Activated gamma-delta T cell treated with anti-CD3 and anti-CD28 coated beads, Interleukin-2, amount 50 U/mL, for 16 hours (primary cell): ENCODE measurements at regions not wholly inside any gene's neighbourhood (a gene's known extent, or its start where the extent isn't known, plus 50 kb on each side); places are given as distances from the start of the nearest gene placed in this dataset.
"Not testable (repeated sequence)": the region's sequence is repeated elsewhere in the genome, so short reads cannot be mapped to it uniquely, and the experiment has no call there.

Source experiments
- DNase-seq: peaks from one replicate; pipeline ENCODE4 v3.0.0-alpha.2; 2020; ENCODE audit warnings: low read depth

- DNase-seq, result no peak
Observed at GRCh38 chr5:2096887-2097505, 214.3 kb upstream of the IRX4 start.

DNA sequence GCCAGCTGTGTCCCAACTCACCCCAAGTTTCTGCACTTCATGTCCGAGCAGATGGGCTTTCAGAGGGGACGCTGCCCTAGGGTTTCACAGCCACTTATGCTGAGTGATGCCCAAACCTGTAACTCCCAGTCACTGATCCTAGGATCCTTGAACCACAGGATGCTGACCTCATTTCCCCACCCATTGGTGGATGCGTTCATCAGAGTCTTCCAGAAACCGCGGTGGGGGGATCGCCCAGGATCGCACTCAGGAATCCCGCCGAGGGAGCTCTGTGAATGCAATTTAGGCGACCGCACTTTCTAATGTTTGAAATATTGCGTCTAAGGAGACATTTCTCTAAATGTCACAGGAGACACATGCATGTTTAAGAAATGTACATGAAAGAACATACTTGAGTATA lies 212.3 kb upstream of the IRX4 start:
- no peak for DNase-seq

DNA sequence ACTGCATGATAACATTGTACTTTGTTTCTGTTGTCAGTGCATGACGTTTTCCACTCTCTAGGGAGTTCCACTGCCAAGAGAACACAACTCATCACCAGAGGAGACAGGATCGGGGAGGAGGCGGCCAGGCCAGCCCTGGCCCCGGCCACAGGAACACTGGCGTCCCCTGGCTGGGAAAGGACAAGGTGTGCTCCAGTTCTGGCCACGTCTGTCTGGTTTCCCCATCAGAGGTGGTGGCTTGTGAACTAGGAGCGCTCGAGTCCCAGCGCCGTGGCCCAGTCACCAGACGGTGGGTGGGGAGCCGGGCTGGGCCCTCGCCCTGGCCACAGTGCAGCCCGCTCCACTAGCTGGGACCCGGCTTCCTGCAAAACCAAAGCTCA lies 211.9 kb upstream of the IRX4 start:
- DNase-seq, result no peak

GRCh38 chr5:2093859-2094615 lies 211.3 kb upstream of the IRX4 start:
- DNase-seq, result no peak

- no peak for DNase-seq
Observed at GRCh38 chr5:2091921-2092320, 209.2 kb upstream of the IRX4 start.

DNA sequence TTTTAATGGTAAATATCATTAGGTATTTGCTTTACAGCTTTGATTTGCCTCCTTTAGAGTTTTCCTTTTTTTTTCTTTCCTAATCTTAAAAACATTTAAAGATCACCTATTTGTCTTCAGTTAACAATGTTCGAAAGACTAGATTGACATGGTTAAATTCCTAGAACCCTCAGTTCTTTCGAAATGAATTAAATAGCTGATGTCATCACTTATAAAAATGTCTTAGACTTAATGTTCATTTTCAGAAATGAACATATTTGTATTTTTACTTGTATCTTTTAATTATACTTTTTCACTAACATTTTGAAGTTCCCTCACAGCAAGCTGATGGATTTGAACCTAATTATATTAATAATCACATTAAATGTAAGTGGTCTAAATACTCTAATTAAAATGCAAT lies 205.3 kb upstream of the IRX4 start:
- DNase-seq, result no peak

GRCh38 chr5:2075365-2075764 lies 192.6 kb upstream of the IRX4 start:
- no peak for DNase-seq

GRCh38 chr5:2071562-2071961 lies 188.8 kb upstream of the IRX4 start:
- no peak for DNase-seq

DNA sequence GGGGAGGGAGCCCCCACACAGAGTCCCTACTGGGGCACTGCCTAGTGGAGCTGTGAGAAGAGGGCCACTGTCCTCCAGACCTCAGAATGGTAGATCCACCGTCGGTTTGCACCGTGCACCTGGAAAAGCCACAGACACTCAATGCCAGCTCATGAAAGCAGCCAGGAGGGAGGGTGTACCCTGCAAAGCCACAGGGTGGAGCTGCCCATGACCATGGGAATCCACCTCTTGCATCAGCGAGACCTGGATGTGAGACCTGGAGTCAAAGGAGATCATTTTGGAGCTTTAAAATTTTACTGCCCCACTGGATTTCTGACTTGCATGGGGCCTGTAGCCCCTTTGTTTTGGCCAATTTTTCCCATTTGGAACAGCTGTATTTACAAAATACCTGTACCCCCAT lies 188.1 kb upstream of the IRX4 start:
- not testable (repeated sequence) for DNase-seq

- DNase-seq, result no peak
Observed at GRCh38 chr5:2068531-2068930, 185.8 kb upstream of the IRX4 start.

DNA sequence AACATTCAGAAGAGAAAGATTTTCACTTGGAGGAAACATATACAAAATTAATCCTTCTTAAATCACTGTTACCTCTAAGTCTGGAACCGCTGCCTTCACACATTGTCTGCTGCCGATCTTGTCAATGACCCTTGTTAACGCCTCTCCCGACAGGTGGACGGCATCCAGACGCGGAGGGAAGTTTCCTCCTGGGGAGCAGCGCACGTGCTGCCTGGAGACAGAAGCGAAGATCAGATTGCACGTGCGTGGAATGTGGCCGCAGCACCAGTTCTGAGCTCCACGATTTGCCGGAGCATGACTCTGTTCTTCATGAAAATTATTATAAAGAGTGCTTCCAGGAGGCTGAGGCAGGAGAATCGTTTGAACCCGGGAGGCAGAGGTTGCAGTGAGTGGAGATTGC lies 183.6 kb upstream of the IRX4 start:
- DNase-seq, result no peak

GRCh38 chr5:2063380-2063779 lies 180.7 kb upstream of the IRX4 start:
- not testable (repeated sequence) for DNase-seq

DNA sequence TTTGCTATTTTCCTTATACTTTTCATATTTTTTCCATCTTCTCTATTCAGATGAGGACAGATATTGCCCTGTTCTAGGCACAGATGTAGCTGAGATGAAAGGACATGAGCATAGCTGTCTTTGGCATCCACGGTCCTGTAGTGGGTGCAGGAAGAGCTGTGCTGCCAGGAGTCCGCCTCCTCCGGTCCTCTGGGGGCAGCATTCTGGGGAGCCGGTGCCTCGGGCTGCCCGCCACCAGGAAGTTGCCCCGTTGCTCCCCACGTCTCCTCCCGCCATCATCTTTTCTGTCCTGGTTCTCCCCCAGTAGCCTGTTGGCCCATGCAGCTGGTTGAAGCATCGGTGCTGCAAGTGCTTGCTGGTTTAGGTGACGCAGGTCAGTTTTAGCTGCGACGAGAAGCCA lies 170.0 kb upstream of the IRX4 start:
- no peak for DNase-seq

DNA sequence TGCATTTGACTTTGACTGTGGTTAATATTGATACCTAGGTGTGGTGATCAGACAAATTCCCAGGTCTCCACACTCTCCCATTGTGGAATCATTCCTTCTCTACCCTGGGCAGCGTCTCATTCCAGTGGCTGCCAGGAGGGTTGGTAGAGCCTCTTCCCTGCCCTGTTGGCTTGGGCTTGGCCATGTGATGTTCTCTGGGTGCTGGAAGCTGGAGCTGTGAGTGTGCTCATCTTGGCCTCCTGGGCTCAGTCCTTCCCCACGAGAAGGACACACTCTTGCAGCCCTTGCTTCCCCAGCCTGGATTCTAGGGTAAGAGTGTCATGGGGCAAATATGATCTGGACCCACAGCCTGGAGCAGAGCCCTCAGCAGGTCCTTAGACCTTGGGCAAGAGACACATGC lies 167.2 kb upstream of the IRX4 start:
- DNase-seq, result no peak

- DNase-seq, result no peak
Observed at GRCh38 chr5:2048664-2049063, 165.9 kb upstream of the IRX4 start.

- DNase-seq, result no peak
Observed at GRCh38 chr5:2047341-2047927, 164.7 kb upstream of the IRX4 start.

DNA sequence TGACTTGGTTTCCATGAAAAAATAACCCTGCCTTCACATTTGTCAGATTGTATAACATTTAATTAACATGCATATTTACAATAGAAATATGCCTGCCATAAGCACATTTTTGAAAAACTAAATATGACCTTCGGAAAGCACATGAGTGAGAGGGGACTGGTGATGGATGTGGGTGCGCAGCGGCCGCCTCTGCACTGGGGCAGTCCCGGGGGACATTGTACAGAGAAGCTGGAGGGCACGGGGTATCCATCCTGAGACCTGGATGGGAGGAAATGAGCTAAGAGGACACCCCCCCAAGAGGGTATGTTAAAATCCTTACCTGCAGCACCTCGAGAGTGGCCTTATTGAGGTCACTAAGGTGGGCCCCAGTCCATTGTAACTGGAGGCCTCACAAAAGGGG lies 161.3 kb upstream of the IRX4 start:
- no peak for DNase-seq

GRCh38 chr5:2039180-2039531 lies 156.4 kb upstream of the IRX4 start:
- DNase-seq, result no peak

GRCh38 chr5:2038321-2039179 lies 155.8 kb upstream of the IRX4 start:
- peak; percentile 30 for DNase-seq

DNA sequence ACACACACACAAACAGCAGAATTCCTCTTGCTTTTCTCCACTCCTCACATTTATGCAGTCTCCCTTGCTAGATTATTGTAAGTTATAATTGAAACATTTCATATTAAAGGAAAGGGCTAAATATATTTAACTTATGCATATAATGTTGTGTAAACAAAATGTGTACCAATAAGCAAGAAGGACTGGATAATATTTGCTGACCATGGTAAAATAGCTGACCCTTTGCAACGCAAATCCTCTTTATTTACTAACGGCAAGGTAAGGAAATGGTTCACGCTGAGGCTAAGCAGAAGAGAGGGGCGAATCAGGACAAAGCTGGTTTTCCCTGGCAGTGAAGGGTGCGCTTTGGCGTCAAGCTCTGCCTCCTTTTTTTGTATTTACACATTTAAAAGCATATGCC lies 154.2 kb upstream of the IRX4 start:
- DNase-seq, result no peak

DNA sequence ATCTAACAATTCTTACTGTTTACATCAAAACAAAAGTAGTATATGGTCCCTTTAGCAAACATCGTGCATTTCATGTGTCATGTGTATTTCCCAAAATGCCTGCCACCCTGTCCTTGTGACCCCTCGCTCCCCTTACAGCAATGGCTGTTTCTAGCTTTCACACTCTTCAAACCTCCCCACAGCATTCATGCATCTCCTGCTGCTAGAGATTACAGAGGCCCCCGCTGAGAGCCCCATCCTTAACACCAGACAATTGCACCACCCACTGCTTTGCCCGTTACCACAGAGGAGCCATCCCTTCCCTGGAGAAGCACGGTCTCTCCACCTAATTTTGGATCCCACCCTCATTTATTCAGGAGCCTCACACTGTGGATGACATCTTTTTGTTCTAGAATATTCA lies 149.7 kb upstream of the IRX4 start:
- DNase-seq, result no peak

DNA sequence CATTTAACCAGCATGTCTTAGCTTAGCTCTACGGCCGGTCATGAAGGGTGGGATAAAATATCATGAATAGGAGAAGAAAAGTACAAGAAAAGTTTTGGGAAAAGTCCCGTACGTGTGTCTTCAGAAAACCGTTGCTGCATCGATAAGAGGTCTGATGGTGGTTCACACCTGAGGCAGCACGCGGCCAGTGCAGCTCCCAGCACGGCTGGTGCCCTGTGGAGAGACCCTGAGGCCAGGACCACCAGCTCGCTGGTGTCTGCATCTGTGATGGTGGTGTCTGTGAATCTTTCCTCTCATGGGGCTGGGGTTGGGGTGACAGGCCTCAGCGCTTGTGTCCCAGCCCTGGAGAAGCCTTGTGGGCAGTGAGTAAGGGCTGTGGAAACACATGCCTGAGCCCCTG lies 148.9 kb upstream of the IRX4 start:
- DNase-seq, result no peak

DNA sequence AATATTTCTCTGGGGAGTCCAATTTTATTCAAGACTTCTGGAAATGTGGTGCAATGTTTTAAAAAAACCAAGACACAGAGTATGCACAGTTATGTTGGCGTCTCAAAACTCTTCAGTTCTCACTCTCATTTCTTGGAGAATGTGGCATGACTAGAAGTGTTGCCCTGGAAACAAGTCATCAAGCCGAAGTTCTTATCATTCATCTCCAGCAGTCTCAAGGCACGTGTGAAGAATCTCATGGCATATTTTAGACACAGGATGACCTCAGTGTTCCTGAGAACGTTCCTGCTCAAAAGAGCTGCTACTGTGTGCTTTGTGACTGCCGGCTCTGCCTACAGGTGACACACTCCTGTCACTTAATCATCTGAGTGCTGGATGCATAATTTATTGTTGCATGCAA lies 147.4 kb upstream of the IRX4 start:
- DNase-seq, result no peak
